GM18909 (cell line): ENCODE measurements at regions not wholly inside any gene's neighbourhood (a gene's known extent, or its start where the extent isn't known, plus 50 kb on each side); places are given as distances from the start of the nearest gene placed in this dataset.

Source experiments
- ATAC-seq: cut with Tn5 transposase; IDR thresholded peaks from one replicate; pipeline ENCODE4 v1.9.1; 2021; ENCODE audit warnings: mild to moderate bottlenecking; ENCODE audit not compliant: unreplicated experiment, poor library complexity

DNA sequence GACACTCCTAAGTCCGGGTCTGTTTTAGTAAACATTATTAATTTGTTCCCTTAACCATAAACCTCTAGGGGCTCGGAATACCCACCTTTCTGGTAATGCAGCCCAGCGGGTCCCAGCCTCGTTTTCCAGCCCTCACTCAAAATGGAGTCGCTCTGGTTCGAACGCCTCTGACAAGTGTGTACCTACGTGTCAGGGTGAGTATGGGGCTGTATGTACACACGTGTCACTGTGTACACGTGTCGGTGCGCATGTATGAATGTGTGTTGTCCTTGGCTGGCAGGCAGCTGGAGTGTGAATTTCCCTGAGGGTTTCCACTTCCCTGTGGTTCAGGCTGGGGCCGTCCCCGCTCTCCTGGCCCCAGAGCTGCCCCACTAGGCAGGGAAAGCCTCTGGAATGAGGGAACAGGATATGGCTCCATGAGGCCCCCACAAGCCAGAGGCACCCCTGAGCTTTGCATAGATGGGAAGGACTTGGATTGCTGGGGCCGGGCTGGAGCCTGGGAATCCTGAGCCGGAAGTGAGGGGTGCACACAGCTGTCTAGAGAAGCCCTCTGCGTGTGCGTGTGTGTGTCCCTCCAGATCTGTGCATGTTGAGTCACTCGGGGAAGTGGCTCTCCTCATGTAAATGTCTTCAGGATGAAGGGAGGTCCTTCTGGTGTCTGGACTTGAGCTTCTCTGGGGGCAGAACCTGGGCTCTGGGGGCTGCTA lies 160.8 kb upstream of the IER5L start:
- no peak for ATAC-seq

DNA sequence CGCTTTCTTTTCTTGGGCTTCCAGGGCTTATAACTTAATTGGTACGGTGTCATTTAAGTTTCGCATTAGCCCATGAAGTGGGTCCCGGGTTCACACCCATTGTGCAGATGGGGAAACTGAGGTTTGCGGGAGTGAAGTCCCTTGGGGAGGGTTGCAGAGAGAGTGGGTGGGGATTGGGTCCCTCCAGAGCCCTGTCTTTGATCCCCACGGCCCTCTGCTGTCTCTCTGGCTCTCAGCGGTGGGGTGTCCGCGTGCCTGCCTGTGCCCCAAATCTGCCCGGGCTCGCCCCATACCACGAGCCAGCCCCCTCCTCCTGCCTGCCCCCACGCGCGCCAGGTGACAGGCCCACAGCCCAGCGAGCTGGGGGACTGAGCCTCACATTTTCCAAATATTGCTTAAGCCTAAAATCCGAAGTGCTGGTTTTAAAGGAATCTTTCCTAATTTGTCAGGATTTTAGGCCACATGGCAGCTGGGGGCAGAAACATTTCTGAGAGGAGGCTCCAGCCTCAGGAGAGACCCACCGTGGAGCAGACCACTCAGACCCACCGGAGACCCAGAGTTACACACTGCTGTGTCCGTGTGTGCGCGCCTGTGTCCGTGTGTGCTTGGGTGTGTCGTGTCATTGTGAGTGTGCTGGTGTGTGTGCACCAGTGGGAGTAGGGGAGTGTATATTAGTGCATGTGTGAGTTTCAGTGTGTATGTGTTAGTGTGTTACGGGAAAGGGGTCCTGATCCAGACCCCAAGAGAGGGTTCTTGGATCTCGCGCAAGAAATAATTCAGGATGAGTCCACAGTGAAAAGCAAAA lies 159.5 kb upstream of the IER5L start:
- no peak for ATAC-seq

DNA sequence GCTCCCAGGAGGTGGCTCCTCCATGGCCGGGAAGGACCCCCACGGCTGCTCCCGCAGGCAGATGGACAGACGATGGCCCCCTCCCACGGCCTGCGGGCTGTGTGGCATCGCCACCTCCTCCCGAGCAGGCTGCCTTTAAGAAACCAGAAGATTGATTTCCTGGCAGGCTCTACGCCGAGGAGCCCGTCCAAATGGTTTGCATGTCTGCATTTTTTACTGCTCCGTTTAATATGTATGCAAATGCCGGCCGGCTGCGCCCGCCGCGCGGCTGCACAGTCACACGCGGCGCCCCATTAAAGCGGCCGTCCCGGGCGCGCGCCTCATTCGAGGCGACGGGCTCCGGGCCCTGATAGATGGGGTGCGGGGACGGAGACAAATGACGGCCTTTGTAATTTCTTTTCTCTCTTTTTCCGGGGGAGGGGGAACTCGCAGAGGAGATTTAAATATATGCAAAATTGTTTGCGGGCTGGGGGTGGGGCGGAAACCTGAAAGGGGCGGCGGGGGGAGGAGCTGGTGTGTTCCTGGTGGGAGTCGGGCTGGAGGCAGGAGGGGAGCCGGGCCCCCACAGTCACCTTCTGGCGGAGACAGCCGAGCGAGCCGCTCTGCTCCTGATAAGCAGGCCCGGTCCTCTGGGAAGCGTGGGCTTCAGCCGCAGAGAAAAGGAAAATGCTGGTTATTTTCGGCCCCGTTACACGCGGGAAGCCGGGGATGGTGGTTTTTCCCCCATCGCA lies 158.7 kb upstream of the IER5L start:
- ATAC-seq = no peak

DNA sequence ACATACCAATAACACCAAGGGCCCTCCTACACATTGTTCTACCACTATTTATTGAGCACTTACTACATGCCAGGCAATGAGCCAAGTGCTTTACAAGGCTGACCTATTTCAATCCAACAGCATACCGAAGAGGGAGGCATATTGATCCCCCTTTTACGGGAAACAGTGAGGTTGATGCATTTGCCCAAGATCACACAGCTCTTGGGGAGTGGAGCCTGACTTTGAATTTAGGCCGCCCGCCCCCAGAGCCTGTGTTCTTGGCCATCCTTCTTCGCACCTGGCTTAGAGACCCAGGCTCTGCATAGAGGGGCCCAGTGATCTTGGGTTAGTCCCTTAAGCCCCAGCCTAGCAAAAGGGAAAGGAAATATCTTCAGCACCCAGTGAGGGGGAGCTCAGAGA lies 158.1 kb upstream of the IER5L start:
- ATAC-seq = no peak

DNA sequence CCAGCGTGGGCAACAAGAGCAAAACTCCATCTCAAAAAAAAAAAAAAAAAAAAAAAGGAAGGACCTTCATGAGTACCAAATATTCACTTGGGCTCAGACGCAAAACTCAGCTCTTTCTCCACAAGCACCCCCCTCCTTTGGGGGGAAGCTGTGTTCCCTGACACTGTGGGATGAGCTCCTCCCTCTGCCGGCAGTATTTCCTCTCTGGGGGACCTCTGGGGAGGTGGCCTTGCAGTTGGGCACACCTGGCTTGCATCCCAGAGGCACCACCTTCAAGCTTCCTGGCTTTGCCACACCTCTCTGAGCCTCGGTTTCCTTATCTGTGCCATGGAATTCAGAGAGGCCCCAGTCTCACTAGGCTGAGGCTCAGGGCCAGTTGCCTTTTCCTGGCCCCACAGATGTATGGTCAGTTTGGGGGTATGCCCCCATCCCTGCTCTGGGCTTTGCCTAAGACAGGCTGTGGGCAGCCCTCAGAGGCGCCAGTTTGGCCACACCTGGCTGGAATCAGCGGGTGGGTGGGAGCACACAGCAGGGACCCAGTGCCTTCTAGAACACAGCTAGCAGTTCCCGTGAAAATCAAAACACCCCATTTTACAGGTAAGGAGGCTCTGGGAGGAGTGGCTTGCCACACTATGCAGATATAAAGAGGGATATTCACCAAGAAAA lies 157.5 kb upstream of the IER5L start:
- no peak for ATAC-seq

DNA sequence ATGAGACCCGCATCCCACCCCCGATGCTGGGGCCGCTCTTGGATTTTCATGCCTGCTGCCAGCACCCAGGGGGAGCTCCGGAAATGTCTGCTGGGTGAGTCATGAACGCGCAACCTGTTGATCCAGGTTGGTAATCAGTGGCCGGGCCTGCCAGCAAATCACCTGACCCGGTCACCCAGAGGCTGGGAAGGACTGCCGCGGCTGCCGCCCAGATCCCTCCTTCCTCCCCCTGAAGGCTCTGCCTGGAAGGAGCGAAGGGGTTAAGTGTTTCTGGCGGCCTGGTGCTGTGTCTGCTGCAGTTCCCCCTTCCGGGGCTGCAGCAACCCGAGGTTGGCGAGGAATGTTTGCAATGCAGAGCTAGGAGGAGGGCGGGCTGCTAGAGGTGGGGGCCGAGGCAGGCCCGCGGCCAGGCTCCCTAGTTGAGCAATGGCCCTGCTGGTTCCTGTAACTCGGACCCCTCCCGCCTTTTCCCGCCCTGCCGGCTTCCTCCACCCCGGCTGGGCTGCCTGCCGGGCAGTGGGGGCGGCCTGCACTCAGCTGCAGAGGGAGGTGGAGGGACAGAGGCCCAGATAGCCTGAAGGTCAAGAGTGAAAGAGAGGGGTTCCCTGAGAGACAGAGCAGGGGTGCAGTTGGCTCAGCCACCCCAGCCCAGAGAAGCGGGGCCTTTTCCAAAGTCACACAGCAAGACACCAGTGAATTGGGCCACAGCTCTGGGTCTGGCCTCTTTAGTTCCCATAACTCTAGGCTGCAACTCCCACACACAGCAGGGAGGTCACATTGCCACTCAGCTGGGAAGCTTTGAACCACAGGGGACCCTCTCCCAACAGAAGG lies 156.3 kb upstream of the IER5L start:
- no peak for ATAC-seq

DNA sequence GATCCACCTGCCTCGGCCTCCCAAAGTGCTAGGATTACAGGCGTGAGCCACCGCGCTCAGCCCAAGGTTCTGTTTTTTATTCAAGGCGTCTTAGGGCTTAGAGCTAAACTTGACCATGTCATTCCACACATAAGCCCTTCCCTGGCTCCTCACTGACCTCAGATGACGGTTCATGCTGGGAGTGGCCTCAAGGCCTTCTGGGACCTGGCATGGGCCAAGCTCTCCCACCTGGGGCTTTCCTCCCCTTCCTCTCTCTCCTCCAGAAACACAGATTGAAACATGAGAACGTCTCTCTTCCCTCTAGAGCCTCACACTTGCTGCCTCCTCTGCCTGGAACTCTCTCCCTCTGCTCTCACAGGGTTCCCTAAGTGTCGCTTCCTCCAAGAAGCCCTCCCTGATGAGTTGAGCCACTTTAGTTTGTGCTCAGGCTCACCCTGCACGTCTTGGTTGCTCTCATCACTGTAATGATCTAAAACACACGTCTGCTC lies 155.6 kb upstream of the IER5L start:
- no peak for ATAC-seq

DNA sequence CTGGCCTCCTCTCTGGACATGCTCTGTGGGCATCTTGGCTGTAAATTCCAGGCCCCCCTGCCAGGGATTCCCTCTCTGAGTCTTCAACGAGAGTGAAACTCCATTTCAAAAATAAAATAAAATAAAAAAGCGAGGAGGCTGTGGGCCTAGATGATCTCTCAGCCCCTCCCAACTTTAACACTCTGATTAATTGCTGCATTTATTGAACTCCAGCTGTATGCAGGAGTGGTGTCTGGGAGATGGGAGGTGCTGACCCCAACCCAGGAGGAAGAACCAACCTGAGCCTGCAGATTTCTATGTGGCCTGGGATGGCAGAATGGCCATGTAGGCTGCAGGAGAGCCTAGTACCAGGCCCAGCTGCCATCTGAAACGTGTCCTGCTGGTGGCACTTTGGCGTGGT lies 154.5 kb upstream of the IER5L start:
- ATAC-seq = no peak

DNA sequence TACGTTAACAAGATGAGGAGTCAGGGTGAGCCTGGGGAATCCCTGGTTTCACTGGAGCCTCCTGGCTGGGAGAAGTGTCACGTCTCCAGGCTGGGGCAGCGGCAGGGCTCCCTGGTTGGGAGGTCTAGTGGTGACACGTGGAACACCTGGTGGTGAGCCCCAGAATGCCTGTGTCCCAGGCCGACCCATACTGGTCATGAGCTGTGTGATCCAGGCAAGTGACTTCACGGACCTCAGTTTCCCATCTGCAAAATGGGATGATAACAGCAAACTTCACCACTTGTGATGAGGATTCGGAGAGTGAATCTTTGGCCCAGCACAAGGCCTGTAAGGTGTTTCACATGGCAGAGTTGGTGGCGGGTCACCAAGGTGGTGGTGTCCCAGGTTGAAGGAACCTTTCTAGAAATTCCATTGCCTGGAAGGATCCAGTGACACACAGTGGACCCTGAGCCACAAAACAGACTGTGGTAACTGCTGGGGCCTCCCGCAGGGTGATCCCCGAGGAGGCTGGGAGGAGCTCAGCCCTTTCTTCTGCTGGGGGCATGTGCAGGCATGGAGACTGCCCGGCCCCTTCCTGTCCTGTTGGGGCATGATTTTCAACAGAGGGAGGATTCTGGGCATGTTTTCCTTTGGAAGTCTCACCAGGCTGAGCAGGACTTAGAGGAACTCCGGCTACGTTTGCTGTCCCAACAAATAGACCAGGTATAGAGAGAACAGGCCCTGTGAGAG lies 153.9 kb upstream of the IER5L start:
- no peak for ATAC-seq

DNA sequence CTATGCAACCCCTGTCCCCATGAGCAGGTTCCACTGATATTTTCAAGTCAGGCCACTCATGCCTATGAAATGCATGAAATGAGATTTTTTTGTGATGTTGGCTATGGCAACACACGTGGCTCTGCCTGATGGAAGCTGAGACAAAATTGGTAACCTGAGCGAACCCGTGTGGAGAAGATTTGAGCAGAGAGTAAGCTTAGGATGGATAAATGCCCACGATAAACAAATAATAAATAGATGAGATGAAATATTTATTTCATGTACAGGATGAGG lies 153.4 kb upstream of the IER5L start:
- ATAC-seq = no peak

DNA sequence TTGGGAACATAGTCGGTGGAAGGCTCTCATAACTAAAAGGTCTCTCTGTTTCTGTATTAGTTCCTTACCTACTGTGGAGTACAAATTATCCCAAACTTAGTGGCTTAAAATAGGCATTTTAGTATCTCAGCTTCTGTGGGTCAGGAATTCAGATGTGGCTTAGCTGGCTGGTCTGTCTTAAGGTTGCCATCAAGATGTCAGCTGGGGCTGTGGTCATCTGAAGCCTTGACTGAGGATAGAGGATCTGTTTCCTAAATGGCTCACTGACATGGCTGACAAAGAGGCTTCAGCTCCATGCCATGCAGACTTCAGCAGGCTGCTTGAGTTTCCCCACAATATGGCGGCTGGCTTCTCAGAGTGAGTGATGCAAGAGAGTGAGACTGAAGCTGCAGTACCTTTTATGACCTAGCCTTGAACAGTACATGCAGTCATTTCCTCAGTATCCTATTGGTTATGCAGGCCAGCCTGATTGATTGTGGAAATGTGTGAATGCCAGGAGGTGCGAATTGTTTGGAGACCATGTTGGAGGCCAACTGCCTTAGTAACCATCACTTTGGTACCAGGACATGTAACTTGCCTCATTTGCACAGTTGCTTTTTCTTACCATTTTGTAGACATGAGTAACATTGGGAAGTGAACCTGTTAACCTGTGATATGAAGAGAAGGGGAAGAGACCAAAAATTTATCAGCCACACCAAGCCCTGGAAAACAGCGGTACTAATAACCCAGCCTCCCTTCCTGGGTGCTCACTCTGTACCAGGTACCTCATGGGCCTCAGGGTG lies 152.8 kb upstream of the IER5L start:
- no peak for ATAC-seq

DNA sequence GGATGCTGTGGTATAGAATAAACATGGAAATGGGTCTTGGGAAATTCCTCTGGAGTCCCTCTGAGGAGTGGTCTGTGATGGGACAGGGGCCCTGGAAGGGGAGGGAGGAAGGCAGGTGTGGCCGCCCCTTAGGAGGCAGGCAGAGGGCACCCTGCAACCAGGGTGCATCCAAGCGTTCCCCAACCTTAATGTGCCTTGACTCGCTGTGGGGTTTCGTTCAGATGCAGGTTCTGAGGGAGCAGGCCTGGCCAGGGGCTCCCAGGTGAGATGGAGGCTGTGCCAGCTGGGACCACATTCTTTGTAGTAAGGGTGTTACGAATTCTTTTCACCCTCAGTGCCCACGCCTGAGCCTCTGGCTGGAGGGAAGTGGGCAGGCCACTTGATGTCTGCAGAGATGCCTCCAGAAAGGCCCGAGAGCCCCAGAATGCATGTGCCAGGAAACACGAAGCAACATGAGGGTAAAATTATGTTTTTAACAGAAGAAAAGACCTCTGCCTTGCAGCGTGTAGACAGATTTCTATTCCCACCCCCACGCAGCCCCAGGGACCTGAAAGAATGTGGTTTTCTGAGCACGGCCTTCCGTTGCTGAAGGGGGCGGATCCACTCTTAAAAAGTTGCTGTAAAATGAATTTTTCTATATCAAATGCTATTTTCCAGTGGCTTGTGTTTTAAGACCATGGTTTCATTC lies 150.4 kb upstream of the IER5L start:
- no peak for ATAC-seq

DNA sequence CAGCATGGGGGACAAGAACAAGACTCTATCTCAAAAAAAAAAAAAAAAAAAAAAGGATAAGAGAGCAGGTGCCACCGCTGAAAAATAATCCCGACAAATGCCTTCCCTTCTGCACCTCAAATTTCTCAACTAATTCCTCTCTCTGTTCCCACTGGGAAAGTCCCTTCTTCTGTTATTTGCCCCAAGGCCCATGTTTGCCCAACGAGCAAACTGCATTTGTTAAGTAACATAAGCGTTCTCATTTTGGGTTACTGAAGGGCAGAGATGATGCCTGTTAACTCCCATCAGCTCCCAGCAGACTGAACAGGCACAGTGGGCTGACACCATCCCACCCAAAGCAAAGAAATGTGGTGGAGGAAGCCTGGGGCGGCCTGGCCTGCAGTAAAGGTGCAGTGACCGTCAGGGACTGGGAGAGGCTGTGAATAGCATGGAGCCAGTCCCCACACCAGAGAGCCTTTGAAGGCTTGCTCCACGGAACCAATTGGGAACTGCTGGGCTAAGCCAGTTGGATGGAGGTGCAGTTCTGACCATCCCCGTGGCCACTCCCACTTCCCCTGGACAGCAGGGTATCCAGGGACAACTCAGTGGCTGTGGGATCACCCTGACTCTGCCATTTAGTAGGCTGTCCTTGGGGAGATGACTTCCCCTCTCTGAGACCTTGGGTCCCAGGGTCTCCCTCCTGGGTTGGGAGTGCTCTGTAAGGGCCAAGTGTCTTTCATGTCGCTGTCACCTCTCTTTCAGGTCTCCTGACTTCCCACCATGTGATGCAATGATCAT lies 149.7 kb upstream of the IER5L start:
- ATAC-seq = no peak

DNA sequence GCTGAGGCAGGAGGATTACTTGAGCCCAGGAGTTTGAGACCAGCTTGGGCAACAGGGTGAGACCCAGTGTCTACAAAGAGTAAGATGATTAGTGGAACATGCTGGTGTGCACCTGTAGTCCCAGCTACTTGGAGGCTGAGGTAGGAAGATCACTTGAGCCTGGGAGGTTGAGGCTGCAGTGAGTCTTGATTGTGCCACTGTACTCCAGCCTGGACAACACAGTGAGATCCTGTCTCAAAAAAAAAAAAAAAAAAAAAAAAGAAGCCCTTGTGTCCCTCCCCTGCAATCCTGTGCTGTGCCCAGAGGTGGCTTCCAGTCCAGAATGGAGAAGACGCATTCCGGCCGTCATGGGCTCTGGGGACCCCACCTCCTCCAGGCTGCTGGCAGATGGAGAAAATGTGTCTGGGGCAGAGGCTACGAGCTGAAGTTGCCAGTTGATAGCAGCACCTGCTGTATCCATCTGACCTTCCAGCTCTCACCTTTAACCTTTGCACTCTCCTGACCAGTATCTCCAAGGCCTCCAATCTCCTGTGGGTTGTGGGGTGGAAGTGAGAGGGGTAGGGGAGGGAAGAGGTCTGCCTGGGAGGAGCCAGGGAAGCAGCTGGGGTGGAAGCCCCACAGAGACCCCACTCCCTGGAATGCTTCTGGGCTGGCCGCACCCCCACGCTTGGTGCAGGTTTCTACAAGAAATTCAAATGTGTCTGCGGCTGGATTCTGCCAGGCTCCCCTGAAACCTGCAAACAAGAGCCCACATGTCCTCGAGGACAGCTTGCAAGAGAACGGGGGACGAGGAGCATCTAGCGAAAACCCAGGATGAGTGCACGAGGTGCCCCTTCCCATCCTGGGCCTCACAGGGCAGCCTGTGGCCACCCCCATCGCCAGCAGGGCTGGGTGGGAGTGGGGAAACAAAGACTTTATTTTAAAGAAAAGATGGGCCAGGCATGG lies 148.3 kb upstream of the IER5L start:
- no peak for ATAC-seq

DNA sequence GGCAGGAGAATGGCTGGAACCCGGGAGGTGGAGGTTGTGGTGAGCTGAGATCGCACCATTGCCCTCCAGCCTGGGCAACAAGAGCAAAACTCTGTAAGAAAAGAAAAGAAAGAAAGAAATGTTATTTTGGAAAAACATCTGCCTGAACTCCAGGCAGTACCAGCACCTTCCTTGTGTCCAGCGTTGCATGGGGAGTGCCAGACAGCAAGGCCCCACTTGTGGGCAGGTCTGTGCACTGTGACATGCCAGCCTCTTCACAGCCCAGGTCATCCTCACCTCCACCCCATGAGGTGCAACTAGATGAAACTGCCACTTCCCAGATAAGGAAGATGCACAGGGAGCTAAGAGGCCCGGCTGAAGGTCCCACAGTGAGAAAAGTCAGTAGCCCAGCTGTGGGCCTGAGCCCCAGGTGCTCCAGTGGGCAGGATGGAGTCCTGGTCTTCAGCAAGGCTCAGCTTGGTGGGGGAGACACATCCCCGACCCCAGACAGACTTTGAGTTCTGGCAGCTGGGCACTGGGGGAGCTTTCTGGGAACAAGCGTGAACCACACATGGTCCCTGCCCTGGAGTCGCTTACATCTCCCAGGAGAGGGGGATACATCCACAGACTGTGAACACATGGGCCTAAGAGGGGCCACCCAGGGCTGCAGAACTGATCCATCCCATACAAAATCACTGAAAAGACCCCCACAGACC lies 146.9 kb upstream of the IER5L start:
- no peak for ATAC-seq
